ENCODE measurements at regions not wholly inside any gene's neighbourhood (a gene's known extent, or its start where the extent isn't known, plus 50 kb on each side); places are given as distances from the start of the nearest gene placed in this dataset.

DNA sequence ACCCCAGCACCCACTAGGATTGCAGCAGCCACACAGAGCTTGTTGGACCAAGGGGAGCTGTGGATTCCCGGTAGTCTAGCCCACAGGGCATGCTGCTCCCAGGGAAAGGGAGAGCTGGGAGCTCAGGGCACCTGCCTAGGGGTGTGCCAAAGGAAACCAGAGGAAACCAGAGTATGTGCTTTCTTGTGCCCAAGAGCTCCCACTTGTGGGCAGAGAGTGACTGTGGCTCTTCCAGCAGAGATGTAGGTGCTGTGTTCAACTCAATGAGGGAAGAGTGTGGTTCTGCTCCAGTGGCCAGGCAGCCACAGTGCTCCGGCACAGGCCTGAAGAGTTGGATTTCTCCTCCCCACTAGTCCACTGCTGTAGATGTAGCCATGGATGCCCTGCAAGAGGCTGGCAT is 1050.0 kb upstream of the INTU start:
- no peak for TF ChIP-seq EZH2phosphoT487 (IDR thresholded peaks at IDR 0.05; ENCODE audit: borderline replicate concordance, low read length)
- H3K4me2 ChIP-seq (ENCODE audit: low read length) = no peak overlapping the region
- no peaks in the 10 kb centered on the region for H3K36me3 ChIP-seq (ENCODE audit: control insufficient read depth, low read length)
- no peak overlapping the region for H3K4me3 ChIP-seq (ENCODE audit: low read length)
- H3K4me1 ChIP-seq (ENCODE audit: control insufficient read depth, low read length) = no peaks in the 10 kb centered on the region
- no peak overlapping the region for H3K27ac ChIP-seq (ENCODE audit: low read depth, low read length)
- no peaks in the 10 kb centered on the region for H3K79me2 ChIP-seq (ENCODE audit: control insufficient read depth, low read length)
- H3K27me3 ChIP-seq (ENCODE audit: control insufficient read depth, low read length) = no peaks in the 10 kb centered on the region
- H4K20me1 ChIP-seq (ENCODE audit: control insufficient read depth, insufficient read depth, low read depth, low read length) = no peaks in the 10 kb centered on the region
- no peaks in the 10 kb centered on the region for H3K9me2 ChIP-seq (replicated peaks; ENCODE audit: control insufficient read depth, low read length)
- no peaks in the 10 kb centered on the region for H3F3A ChIP-seq (ENCODE audit: control insufficient read depth, insufficient read depth)
- no peaks in the 10 kb centered on the region for H3K9me3 ChIP-seq (ENCODE audit: control insufficient read depth, insufficient read depth, low read length)

DNA sequence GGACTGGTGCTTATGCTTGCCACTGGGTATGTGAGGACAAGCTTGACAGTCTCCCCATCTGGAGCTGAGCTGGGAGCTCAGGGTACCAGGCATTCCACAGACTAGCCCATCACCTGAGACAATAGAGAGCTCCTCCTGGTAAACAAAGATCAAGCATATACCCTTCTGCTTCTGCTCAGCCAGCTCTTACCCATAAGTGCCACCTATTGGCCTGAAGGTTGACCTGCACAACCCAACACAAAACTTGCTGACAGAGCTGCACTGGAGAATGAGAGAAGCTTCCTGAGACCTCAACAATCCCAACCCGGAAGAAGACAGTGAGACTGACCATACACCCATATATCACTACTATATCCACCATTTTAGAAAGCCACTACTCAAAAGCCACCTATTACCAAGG is 1049.2 kb upstream of the INTU start:
- Histone ChIP-seq H3K79me2 (ENCODE audit: control insufficient read depth, low read length) (no peaks in the 10 kb centered on the region), H3K36me3 (ENCODE audit: control insufficient read depth, low read length) (no peaks in the 10 kb centered on the region), H3K9me2 (replicated peaks; ENCODE audit: control insufficient read depth, low read length) (no peaks in the 10 kb centered on the region), H3K27ac (ENCODE audit: low read depth, low read length) (no peak overlapping the region), H3F3A (ENCODE audit: control insufficient read depth, insufficient read depth) (no peaks in the 10 kb centered on the region), H3K4me2 (ENCODE audit: low read length) (no peak overlapping the region), H3K27me3 (ENCODE audit: control insufficient read depth, low read length) (no peaks in the 10 kb centered on the region), H3K9me3 (ENCODE audit: control insufficient read depth, insufficient read depth, low read length) (no peaks in the 10 kb centered on the region), H3K4me1 (ENCODE audit: control insufficient read depth, low read length) (no peaks in the 10 kb centered on the region), H3K4me3 (ENCODE audit: low read length) (no peak overlapping the region), H4K20me1 (ENCODE audit: control insufficient read depth, insufficient read depth, low read depth, low read length) (no peaks in the 10 kb centered on the region)
- no peak for TF ChIP-seq EZH2phosphoT487 (IDR thresholded peaks at IDR 0.05; ENCODE audit: borderline replicate concordance, low read length)
- TF ChIP-seq, protein P1, sequence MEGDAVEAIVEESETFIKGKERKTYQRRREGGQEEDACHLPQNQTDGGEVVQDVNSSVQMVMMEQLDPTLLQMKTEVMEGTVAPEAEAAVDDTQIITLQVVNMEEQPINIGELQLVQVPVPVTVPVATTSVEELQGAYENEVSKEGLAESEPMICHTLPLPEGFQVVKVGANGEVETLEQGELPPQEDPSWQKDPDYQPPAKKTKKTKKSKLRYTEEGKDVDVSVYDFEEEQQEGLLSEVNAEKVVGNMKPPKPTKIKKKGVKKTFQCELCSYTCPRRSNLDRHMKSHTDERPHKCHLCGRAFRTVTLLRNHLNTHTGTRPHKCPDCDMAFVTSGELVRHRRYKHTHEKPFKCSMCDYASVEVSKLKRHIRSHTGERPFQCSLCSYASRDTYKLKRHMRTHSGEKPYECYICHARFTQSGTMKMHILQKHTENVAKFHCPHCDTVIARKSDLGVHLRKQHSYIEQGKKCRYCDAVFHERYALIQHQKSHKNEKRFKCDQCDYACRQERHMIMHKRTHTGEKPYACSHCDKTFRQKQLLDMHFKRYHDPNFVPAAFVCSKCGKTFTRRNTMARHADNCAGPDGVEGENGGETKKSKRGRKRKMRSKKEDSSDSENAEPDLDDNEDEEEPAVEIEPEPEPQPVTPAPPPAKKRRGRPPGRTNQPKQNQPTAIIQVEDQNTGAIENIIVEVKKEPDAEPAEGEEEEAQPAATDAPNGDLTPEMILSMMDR (IDR thresholded peaks at IDR 0.05; ENCODE audit: low read depth, low read length, poor library complexity, severe bottlenecking) = peak; percentile 27

DNA sequence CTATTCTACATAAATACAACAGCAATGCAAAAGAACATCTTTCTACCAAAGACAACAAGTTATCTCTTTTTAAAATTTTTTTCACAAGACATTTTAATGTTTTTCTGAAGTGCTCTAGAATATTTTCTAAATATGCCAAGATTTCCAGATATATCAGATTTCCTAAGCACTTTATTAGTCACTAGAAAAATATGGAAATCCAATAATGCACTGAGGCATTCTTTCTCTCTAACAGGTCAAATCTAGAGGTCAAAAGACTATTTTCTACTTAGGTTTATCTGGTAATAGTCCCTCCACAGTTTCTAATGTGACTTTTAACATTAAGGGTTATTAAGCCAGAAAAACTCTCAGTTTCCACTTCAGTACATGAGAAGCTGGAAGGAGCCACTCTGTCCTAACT is 1041.2 kb upstream of the INTU start:
- H3K27ac ChIP-seq (ENCODE audit: low read depth, low read length) = no peak overlapping the region
- no peaks in the 10 kb centered on the region for H4K20me1 ChIP-seq (ENCODE audit: control insufficient read depth, insufficient read depth, low read depth, low read length)
- no peaks in the 10 kb centered on the region for H3K9me3 ChIP-seq (ENCODE audit: control insufficient read depth, insufficient read depth, low read length)
- no peak for TF ChIP-seq EZH2phosphoT487 (IDR thresholded peaks at IDR 0.05; ENCODE audit: borderline replicate concordance, low read length)
- TF ChIP-seq, protein P1 (IDR thresholded peaks at IDR 0.05; ENCODE audit: low read depth, low read length, poor library complexity, severe bottlenecking) = no peak
- H3K4me3 ChIP-seq (ENCODE audit: low read length) = no peak overlapping the region
- no peak overlapping the region for H3K4me2 ChIP-seq (ENCODE audit: low read length)
- H3K27me3 ChIP-seq (ENCODE audit: control insufficient read depth, low read length) = no peaks in the 10 kb centered on the region
- no peaks in the 10 kb centered on the region for H3K4me1 ChIP-seq (ENCODE audit: control insufficient read depth, low read length)
- H3K36me3 ChIP-seq (ENCODE audit: control insufficient read depth, low read length) = no peaks in the 10 kb centered on the region
- H3K9me2 ChIP-seq (replicated peaks; ENCODE audit: control insufficient read depth, low read length) = no peaks in the 10 kb centered on the region
- no peaks in the 10 kb centered on the region for H3K79me2 ChIP-seq (ENCODE audit: control insufficient read depth, low read length)
- no peaks in the 10 kb centered on the region for H3F3A ChIP-seq (ENCODE audit: control insufficient read depth, insufficient read depth)

DNA sequence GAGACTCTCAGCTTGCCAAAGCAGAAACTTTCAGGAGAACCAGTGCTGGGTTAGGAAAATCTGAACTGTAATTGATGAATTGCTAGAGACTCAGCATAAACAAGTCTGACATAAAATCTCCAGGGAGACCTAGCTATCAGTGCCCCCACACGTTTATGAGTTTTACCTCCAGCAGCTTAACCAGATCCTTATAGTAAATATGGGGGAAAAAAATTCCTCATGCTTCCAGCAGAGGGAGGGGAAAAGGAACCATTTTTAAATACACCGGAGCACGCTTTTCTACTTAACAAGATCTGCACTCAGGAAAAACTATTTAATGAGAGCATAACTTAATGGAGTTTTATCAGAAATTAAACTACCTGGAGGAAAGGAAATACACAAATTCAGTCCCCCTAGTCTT is 1040.7 kb upstream of the INTU start:
- H3K9me2 ChIP-seq (replicated peaks; ENCODE audit: control insufficient read depth, low read length) = no peaks in the 10 kb centered on the region
- no peaks in the 10 kb centered on the region for H3K79me2 ChIP-seq (ENCODE audit: control insufficient read depth, low read length)
- H3K4me2 ChIP-seq (ENCODE audit: low read length) = no peak overlapping the region
- H3K27ac ChIP-seq (ENCODE audit: low read depth, low read length) = no peak overlapping the region
- H4K20me1 ChIP-seq (ENCODE audit: control insufficient read depth, insufficient read depth, low read depth, low read length) = no peaks in the 10 kb centered on the region
- H3K36me3 ChIP-seq (ENCODE audit: control insufficient read depth, low read length) = no peaks in the 10 kb centered on the region
- no peak overlapping the region for H3K4me3 ChIP-seq (ENCODE audit: low read length)
- H3K4me1 ChIP-seq (ENCODE audit: control insufficient read depth, low read length) = no peaks in the 10 kb centered on the region
- H3K9me3 ChIP-seq (ENCODE audit: control insufficient read depth, insufficient read depth, low read length) = no peaks in the 10 kb centered on the region
- H3K27me3 ChIP-seq (ENCODE audit: control insufficient read depth, low read length) = no peaks in the 10 kb centered on the region
- TF ChIP-seq, protein P1 (IDR thresholded peaks at IDR 0.05; ENCODE audit: low read depth, low read length, poor library complexity, severe bottlenecking) = no peak
- TF ChIP-seq EZH2phosphoT487 (IDR thresholded peaks at IDR 0.05; ENCODE audit: borderline replicate concordance, low read length) = no peak
- no peaks in the 10 kb centered on the region for H3F3A ChIP-seq (ENCODE audit: control insufficient read depth, insufficient read depth)
